Gastrocnemius medialis (tissue), 4 donors: ENCODE measurements at regions not wholly inside any gene's neighbourhood (a gene's known extent, or its start where the extent isn't known, plus 50 kb on each side); places are given as distances from the start of the nearest gene placed in this dataset.

Experiments used
- CTCF ChIP-seq, 5 experiments: fragments of 450-650 bp in 3 of 5; fragments of 200-600 bp in 2 of 5; sonication (generic) in 2 of 5; IDR thresholded peaks in 4 of 5; conservative IDR thresholded peaks in 1 of 5; 1 replicate in 4 of 5; 2 replicates in 1 of 5; pipeline ENCODE4 v1.5.1; 2016 to 2019; ENCODE audit warnings: antibody characterized with exemption in 5 of 5, mild to moderate bottlenecking in 3 of 5, moderate library complexity in 3 of 5
- POLR2A ChIP-seq, 2 donors: fragments of 450-650 bp; IDR thresholded peaks; one replicate each; pipeline ENCODE4 v1.6.1; 2017; ENCODE audit warnings: antibody characterized with exemption in 2 of 2, mild to moderate bottlenecking in 2 of 2, moderate library complexity in 2 of 2

- TF ChIP-seq CTCF (IDR thresholded peaks at IDR 0.05 in 4 of 5, conservative IDR thresholded peaks at IDR 0.05 in 1 of 5) (no peak), POLR2A (IDR thresholded peaks at IDR 0.05) (no peak)
Measured at GRCh38 chr4:42710329-42710728, 53.4 kb upstream of the ATP8A1 start.
